Activated T-helper 1 cell treated with anti-CD3 and anti-CD28 coated beads, Interleukin-2, amount 50 U/mL, for 16 hours (primary cell): ENCODE measurements at regions not wholly inside any gene's neighbourhood (a gene's known extent, or its start where the extent isn't known, plus 50 kb on each side); places are given as distances from the start of the nearest gene placed in this dataset.
"Not testable (repeated sequence)": the region's sequence is repeated elsewhere in the genome, so short reads cannot be mapped to it uniquely, and the experiment has no call there.

Experiments used
- DNase-seq, 2 donors: peaks; one replicate each; pipeline ENCODE4 v3.0.0-alpha.2; 2020; ENCODE audit warnings: low read depth in 1 of 2, low spot score in 1 of 2

DNA sequence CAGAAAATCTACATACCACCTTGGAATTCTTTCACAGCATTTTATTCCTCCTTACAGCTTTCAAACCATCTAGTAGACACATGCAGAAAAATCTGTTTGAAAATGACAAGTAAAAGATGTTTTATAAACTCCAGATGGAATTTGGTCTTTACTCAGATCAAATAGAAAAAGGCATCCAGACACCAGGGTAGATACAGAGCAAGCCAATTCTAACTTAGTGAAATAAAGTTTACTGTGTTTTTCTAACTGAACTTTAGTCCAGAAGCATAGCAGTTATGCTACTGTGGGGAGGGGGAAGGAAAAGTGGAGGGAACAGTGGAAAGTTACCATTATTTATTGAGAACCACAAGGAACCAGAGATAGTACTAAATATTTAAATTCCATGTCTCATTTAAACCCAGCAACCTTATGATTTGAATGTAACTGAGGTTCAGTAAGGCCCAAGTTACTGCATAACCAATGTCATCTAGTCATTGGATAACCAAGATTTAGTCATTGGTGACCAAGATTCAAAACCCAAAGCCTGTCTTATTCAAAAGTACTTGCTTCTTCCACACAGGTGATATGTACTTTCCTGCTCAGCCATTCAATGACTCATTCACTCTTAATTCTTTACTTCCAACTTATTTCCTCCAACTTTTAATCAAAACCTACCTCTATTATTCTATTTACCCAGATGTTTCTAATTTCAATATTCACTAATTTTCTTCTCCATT is 57.7 kb downstream of the RAD51AP2 start:
- DNase-seq = no peak

DNA sequence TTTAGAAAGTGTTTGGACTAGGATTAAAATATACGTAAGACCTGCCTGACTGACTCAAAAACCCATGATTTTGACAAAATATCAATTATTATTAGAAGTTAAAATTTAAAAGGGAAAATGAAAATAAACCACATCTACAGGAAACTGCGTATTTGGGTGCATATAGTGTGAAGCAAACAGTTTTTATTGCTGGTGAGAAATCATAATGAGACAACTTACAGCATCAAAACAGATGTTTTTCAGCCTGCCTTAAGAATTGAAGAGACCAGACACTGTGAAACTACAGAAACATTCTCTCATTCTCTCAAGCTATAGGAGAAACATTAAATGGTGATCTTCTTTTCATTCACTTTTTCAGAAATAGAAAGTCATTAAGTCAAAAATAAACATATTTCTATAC is 62.9 kb downstream of the RAD51AP2 start:
- DNase-seq = no peak

DNA sequence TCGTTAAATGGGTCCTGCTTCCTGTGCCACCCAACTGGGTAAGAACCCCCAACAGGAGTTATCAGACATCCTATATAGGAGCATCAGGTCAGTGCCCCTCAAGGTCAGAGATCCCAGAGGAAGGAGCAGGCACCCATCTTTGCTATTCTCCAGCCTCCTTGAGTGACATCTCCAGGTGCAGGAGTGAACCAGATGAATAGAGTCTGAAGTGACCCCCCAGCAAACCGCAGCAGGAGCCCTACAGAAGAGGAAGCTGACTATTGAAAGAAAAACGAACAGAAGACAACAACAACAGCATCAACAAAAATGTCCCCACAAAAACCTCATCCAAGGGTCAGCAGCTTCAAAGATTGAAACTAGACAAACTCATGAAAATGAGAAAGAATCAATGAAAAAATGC is 72.0 kb downstream of the RAD51AP2 start:
- not testable (repeated sequence) for DNase-seq

DNA sequence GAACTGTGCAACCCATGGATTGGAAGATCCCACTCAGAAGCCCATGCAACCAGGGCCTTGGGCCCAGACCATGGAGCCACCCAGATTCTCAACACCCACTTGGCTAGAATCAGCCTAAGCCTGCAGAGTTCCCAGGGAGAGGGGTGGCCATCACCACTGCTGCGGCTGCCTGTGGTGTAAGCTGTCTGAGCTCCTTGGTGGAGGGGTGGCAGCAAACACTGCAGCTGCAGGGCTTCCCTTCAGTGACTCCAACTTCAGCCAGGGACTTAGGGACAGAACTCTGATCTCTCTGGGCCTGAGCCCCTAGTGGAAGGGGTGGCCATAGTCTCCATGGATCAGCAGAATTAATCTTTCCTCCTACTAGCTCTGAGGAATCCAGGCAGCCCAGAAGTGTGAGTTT is 72.5 kb downstream of the RAD51AP2 start:
- no peak for DNase-seq

DNA sequence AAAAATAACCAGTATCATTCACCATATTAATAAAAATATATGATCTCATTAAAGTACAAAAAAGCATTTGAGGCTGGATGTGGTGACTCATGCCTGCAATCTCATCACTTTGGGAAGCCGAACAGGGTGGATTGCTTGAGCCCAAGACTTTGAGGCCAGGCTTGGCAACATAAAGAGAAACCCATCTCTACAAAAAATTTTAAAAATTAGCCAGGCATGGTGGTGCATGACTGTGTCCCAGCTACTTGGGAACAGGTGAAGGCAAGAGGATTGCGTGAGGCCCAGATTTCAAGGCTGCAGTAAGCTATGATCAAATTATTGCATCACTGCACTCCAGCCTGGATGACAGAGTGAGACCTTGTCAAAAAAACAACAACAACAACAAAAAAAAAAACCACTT is 75.9 kb downstream of the RAD51AP2 start:
- no peak for DNase-seq

DNA sequence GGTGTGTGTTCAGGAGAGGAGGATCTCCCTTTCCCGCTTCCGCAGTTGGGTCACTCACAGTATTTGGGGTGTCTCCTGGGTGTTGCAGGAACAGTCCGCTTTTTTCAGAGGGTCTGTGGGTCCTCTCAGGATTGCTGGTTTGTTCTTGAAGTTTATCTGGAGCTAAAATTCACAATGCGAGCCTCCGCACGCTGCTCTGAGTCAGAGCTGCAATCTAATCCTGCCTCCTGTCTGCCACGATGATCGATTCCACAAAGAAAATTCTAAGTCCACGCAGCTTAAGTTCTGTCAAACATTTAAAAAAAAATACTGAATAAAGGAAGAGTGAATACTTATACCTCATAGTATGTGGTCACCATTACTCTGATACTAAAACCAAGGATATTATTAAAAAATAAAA is 76.5 kb downstream of the RAD51AP2 start:
- no peak for DNase-seq

DNA sequence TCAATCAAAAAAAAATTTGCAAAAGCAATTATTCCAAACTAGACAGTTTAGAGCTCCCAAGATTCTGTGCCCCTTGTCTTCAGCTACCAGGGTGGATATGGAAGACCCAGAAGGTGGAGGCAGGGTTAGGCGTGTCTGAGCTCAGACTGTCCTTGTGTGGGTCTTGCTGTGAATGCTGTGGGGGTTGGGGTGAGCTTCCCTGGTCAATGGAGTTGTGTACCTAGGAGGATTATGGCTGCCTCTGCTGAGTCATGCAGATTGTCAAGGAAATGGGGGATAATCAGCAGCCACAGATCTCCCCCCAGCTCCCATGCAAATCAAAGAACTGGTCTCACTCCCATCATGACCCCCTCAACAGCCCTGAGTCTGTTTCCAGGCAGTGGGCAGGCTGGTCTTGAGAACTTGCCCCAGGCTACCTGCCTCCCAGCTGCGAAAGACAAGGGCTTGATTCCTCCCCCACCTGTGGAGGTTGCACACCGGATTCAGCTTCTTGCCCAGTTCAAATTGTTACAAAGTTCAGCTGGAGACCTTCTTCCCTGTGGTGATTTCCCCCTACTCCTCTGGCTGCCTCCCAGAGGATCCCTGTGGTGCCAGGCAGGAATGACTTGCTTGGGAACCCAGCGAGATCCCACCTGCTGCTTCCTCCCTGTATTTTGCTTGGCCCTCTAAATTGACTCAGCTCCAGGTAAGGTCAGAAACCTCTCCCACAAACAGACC is 77.0 kb downstream of the RAD51AP2 start:
- DNase-seq = no peak

DNA sequence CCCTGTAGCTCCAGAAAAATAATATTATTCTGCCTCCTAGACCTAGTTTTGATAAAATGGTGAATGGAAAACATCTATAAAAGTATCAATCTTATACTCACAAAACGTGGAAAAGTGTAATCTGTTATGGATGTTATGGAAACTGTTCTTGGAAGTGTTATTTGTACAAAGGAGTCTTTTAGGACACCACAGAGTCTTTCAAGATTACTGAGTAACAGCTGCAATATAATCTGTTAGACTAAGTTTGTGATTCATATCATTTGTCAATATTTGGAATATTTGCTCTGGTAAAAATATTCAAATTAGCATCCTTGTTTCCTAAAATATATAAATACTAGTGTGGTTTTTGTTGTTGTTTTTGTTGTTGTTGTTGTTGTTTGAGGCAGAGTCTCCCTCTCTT is 87.9 kb downstream of the RAD51AP2 start:
- DNase-seq = no peak

DNA sequence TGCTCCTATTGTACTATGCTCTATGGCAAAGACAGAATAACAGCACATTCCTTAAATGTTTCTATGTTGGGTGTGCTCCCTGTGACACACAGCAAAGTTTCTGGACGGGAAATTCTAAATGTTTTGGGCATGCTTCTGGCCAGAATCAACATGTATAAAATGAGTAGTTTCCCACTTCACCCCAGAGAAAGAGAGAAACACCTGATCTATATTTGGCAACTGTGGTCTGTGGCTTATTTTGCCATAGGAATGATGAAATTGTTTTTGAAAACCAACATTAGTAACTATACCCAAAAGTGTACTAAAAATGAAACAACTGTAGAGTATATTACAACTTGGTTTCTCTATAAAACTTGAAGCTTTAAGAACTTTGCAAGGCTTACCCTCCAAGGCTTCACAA is 89.1 kb downstream of the RAD51AP2 start:
- DNase-seq = no peak

DNA sequence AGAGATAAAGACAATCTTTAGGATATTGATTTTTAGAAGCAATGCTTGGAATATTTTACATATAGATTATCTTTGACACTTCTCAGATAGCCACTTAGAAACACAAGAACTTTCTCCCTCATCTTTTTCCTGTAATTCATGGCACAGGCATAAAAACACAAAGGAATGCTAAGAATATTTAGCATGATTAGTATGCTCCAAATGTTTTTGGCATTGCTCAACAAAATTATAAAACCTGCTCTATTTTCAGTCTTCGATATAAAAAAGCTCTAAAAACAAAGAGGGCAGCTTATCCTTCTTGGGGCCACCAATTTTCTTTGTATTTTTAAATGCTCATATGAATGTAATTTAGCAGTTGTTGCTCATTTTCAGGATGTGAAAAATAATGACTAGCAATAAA is 90.8 kb downstream of the RAD51AP2 start:
- DNase-seq = no peak

DNA sequence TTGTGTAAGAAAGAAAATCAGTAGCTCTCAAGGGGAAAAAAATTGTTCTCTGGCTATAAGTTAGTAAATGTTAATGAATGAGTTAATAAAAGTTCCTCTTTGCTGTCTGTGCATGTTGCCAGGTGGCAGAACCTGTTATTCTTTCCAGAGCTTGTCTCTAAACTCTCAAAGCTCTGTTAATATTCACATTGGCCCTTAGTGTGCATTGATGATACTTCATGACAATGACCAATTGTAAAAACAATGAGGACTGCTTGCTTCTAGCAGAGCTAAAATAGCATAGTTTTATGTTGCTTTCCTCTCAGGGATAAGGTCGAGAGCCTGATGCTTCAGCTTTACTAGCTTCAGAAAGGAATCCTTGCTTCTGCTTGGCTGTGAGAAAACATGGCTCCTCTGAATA is 91.5 kb downstream of the RAD51AP2 start:
- DNase-seq = no peak

DNA sequence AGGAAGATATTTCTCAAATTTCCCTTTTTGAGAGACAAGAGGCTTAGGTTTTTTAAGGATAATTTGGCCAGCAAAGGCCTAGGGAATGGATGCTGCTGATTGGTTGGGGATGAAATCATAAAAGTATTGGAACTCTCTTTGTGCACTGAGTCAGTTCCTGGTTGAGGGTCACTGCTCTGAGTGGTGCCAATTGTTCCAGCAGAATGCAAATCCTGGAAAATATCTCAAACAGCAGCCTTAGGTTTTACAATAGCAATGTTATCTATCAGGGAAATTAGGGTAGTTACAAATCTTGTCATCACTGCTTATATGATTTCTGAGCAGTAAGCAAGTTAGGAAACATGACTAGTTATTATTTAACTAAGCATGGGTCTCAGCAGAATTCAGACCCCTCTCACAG is 96.2 kb downstream of the RAD51AP2 start:
- no peak for DNase-seq

DNA sequence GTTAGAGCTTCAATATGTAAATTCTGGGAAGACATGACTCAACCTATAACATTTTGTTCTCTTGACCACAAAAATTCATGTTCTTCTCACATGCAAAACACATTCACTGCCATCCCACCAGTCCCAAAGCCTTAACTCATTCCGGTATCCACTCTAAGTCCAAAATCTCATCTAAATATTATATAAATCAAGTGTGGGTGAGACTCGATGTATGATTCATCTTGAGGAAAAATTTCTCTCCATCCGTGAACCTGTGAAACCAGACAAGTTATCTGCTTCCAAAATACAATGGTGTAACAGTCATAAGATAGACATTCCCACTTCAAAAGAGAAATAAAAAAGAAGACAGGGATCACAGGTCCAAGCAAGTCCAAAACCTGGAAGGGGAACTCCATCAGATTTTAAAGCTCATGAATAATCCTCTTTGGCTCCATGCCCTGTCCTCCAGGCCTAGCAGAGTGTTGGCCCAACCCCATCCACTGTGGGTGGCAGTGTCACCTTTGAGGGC is 101.3 kb downstream of the RAD51AP2 start:
- no peak for DNase-seq

DNA sequence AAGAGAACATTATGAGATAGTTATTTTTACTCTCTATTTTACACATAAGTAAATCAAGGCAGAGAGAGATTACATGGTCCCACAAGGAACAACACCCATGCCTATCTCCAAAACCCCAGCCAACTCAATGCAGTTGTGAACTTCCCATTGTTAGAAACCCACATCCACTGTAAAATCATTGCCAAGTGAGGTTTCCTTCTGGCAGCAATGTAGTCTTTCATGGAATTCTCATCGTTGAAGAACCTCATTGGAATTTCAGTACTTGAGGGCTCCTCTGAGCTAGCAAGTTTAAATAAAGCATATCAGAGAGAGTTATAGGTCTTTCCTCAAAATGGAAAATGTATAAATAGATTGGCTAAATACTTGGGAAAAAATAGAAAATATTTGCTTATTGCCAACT is 105.2 kb downstream of the RAD51AP2 start:
- DNase-seq = no peak

DNA sequence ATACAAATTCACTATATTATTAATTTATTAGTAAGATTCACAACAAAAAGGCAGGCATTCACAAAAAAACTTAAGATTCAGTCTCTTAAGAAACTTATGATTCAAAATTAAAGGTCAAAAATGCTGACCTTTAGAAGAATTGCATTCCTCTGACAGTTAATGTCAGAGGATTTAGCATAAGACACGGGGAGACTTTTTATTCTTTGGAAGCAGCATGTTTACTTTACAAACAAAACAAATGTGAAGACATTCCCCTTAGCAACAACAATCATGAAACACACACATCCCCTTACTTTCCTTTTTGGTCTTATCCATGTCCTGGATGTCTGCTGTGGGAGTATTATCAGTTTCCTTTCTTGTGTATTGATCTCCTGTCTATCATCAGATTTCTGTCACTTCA is 117.1 kb downstream of the RAD51AP2 start:
- no peak for DNase-seq

DNA sequence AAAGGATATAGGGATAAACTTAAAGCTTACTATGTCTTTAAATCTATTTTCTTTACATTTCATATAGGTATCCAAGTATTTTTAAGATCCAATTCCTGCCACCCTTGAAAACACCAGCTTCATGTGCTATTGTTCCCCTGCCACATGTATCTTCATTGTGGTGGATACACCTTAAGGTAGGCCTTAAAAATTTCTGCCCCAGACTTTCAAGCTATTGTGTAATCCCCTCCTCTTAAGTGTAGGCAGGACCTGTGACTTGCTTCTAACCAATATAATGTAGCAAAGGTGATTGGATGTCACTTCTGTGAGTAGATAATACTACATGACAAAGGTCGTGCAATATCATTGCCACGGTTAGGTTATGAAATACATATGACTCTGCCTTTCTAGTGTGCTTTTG is 119.5 kb downstream of the RAD51AP2 start:
- no peak for DNase-seq

DNA sequence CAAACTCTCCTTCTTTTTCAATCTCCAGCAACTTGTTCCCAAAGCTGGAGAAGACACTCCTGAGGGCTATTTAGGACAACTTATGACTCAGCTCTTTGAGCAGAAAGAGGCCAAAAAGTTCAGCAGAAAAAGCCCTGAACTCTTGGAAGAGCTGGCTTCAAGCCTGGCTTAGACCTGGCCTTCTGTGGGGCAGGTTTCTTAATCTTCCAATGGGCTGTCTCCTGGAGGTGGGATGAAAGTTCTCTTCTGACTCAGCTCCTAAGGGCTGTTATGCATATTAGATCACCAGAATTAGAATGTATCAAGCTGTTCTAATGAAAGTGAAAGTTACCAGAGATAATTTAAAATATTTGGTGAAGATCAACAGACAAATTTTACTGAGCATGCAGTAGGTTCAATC is 129.4 kb downstream of the RAD51AP2 start:
- no peak for DNase-seq

DNA sequence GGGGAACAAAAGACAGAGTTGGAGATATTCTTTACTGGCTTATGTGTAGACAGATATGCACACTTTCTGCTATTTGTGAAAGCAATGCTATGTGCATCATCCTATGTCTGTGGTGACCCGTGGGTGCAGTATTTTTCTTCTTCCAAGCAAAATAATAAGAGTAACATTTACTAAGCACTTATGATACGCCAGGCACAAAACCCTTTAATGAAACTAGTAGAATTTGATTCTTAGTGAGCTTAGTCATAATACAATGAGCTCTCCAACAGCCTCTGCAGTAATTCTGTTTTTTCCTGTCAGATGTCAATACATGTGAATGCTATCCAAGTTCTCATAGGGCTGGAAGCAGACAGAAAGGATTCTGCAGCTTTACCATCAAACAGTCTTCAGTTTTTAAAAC is 130.6 kb downstream of the RAD51AP2 start:
- DNase-seq = no peak

DNA sequence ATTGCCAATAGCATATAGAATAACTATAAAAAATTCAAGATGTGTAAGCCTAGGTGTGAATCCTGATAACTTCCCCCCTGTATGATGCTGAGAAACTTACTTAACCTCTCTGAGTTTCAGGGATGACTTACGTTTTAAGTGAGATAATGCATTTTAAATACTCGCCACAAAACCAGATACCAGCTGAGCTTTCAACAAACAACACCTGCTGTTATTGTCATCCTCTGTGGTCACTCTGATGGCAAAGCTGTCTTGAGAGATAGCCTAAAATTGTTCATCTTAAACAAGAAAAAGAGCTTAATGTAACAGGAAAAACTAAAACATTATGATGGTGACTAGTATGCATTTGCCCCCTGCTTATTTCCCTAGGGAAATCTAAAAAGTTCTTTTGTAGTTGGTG is 131.5 kb downstream of the RAD51AP2 start:
- DNase-seq = no peak

DNA sequence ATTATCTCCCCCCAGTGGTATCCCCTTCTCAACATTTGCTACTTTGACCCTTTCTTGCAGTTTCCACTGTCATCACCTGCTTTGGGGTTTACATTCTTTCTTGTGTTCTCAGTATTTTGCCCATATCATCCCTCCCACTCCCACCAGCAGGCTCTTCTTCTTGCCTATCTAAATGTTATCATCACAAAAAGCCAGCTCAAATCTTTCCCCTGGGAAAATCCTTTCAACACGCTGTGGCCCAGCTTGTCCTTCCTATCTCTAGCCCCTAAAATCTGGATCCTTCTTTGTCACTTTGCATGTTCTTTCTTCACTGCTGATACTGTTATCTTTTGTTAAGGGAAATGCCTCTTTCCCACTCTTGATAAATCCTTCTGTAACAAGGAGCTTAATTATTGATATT is 138.2 kb downstream of the RAD51AP2 start:
- no peak for DNase-seq

DNA sequence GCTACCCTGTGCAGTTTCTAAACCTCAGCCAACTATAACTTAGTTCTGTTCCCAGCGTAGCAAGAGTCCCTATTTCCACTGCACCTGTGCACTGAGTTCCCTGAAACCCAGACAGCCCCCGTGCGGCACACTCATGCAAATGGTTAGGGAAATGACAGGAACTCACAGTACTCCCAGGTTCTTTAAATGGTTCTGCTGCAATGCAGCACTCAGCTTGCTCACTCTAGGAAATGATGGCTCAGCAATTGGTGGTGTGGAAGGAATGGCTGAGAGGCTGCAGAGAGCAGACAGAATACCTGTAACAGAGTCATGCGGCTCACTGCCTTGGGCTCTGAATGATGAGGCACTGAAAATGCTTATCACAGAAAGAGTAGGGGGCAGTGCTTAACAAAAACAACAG is 143.0 kb downstream of the RAD51AP2 start:
- no peak for DNase-seq

DNA sequence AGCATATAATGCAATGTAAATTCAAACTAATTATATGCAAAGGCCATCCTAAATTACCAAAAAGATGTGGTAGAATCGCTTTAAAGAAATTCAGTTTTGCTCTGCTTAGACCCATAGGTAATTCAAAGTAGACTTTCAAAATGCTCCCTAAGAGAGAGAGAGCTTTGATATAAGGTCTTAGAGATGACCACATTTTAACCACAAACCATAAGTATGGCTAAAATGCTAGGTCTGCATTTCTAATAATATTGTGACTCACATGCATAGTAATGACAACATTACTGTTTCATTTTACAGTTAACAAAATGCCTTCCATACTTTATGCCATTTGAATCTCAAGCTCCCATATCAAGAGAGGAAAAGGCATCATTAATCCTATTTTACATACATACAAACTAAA is 144.5 kb downstream of the RAD51AP2 start:
- DNase-seq = no peak

DNA sequence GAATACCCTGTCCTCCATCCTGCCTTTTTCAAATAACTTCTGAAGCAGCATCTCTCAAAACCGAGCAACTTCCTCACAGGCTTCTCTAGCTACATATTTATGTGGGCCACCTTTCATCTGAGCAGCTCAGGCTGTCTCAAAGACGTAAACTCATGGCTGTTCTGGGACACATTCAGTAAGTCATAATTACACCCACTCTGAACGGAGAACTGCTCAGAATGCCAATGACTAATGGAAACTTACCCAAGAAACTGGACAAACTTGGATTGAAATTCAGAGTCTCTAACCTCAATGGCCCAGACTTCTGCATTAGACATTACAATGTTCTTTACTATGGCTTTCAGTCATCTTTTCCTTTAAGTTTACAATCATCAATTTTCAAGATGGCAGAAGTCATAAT is 145.2 kb downstream of the RAD51AP2 start:
- no peak for DNase-seq
